ENCODE measurements at regions not wholly inside any gene's neighbourhood (a gene's known extent, or its start where the extent isn't known, plus 50 kb on each side); places are given as distances from the start of the nearest gene placed in this dataset.

- Histone ChIP-seq H3K36me3 (ENCODE audit: control insufficient read depth in 1 of 2, insufficient read depth in 2 of 2, low read length in 2 of 2) (no peaks in the 10 kb centered on the region), H3K27me3 (ENCODE audit: low read depth, low read length) (no peaks in the 10 kb centered on the region), H3K4me3 (ENCODE audit: low read depth in 1 of 2, low read length in 2 of 2) (no peak overlapping the region), H3K4me1 (ENCODE audit: control insufficient read depth in 1 of 2, insufficient read depth in 2 of 2, low read length in 2 of 2) (peaks cover 15 to 34% of the 10 kb centered on the region in 2 donors), H3K9me3 (ENCODE audit: control insufficient read depth in 1 of 2, low read length in 2 of 2) (no peaks in the 10 kb centered on the region), H3K27ac (ENCODE audit: low read length) (no peak overlapping the region)
Measured at GRCh38 chr15:62941699-62942098, 100.8 kb upstream of the TPM1 start.

- H3K27me3 ChIP-seq (ENCODE audit: low read depth, low read length) = no peaks in the 10 kb centered on the region
- peaks cover 15 to 34% of the 10 kb centered on the region in 2 donors for H3K4me1 ChIP-seq (ENCODE audit: control insufficient read depth in 1 of 2, insufficient read depth in 2 of 2, low read length in 2 of 2)
- no peak overlapping the region for H3K4me3 ChIP-seq (ENCODE audit: low read depth in 1 of 2, low read length in 2 of 2)
- H3K9me3 ChIP-seq (ENCODE audit: control insufficient read depth in 1 of 2, low read length in 2 of 2) = no peaks in the 10 kb centered on the region
- no peaks in the 10 kb centered on the region for H3K36me3 ChIP-seq (ENCODE audit: control insufficient read depth in 1 of 2, insufficient read depth in 2 of 2, low read length in 2 of 2)
- no peak overlapping the region for H3K27ac ChIP-seq (ENCODE audit: low read length)
Measured at GRCh38 chr15:62942428-62942827, 100.1 kb upstream of the TPM1 start.

DNA sequence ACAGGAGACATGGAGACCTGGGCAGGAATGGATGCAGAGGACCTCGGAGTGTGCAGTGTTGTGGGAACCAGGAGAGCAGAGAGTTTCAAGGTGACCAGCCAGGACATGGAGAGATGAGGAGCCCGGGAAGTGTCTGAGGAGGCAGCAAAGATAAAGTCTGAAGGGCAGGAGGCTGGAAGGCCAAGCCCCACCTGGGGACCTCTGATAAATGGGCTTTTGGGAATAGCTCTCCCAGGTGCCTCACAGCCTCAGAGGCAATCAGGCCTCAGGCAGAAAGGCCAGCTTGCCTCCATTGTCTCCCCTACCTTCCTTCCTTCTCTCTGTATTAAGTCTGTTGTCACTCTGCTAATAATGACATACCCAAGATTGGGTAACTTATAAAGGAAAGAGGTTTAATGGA is 97.5 kb upstream of the TPM1 start:
- H3K27ac ChIP-seq (ENCODE audit: low read length) = no peak overlapping the region
- H3K27me3 ChIP-seq (ENCODE audit: low read depth, low read length) = no peaks in the 10 kb centered on the region
- H3K9me3 ChIP-seq (ENCODE audit: control insufficient read depth in 1 of 2, low read length in 2 of 2) = no peaks in the 10 kb centered on the region
- H3K4me3 ChIP-seq (ENCODE audit: low read depth in 1 of 2, low read length in 2 of 2) = no peak overlapping the region
- peaks cover 13 to 27% of the 10 kb centered on the region in 2 donors for H3K4me1 ChIP-seq (ENCODE audit: control insufficient read depth in 1 of 2, insufficient read depth in 2 of 2, low read length in 2 of 2)
- H3K36me3 ChIP-seq (ENCODE audit: control insufficient read depth in 1 of 2, insufficient read depth in 2 of 2, low read length in 2 of 2) = no peaks in the 10 kb centered on the region

- Histone ChIP-seq H3K27ac (ENCODE audit: low read length) (no peak overlapping the region), H3K9me3 (ENCODE audit: control insufficient read depth in 1 of 2, low read length in 2 of 2) (no peaks in the 10 kb centered on the region), H3K4me1 (ENCODE audit: control insufficient read depth in 1 of 2, insufficient read depth in 2 of 2, low read length in 2 of 2) (peaks cover 8 to 21% of the 10 kb centered on the region in 2 donors), H3K27me3 (ENCODE audit: low read depth, low read length) (no peaks in the 10 kb centered on the region), H3K36me3 (ENCODE audit: control insufficient read depth in 1 of 2, insufficient read depth in 2 of 2, low read length in 2 of 2) (no peaks in the 10 kb centered on the region), H3K4me3 (ENCODE audit: low read depth in 1 of 2, low read length in 2 of 2) (no peak overlapping the region)
Measured at GRCh38 chr15:62945760-62946159, 96.8 kb upstream of the TPM1 start.

- no peaks in the 10 kb centered on the region for H3K36me3 ChIP-seq (ENCODE audit: control insufficient read depth in 1 of 2, insufficient read depth in 2 of 2, low read length in 2 of 2)
- H3K9me3 ChIP-seq (ENCODE audit: control insufficient read depth in 1 of 2, low read length in 2 of 2) = no peaks in the 10 kb centered on the region
- no peak overlapping the region for H3K4me3 ChIP-seq (ENCODE audit: low read depth in 1 of 2, low read length in 2 of 2)
- no peaks in the 10 kb centered on the region for H3K27me3 ChIP-seq (ENCODE audit: low read depth, low read length)
- H3K27ac ChIP-seq (ENCODE audit: low read length) = no peak overlapping the region
- peaks cover 0 to 9% of the 10 kb centered on the region in 2 donors for H3K4me1 ChIP-seq (ENCODE audit: control insufficient read depth in 1 of 2, insufficient read depth in 2 of 2, low read length in 2 of 2)
Measured at GRCh38 chr15:62946940-62947339, 95.6 kb upstream of the TPM1 start.

DNA sequence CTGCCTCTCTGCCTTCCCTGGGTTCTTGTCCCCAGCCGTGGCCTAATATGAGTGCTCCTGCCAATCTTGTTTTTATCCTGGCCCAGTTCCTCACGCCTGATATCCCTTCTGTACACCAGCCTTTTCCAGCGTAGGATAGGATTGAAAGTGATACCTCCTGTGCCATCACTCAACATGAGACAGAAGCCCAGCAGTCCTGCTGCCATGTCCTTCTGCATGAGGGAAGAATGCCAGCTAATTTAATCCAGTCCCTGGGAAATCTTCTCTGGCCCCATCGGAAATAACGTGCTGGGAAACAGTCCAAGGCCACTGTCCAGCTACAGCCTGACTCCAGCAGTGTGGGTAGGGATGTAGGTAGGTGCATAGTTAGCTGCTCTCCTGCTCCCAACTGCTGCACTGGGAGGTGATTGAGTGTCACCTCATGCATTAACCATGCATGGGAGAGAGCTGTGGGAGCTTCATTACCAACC is 92.0 kb upstream of the TPM1 start:
- Histone ChIP-seq H3K4me1 (ENCODE audit: control insufficient read depth in 1 of 2, insufficient read depth in 2 of 2, low read length in 2 of 2) (no peaks in the 10 kb centered on the region), H3K4me3 (ENCODE audit: low read depth in 1 of 2, low read length in 2 of 2) (no peak overlapping the region), H3K27ac (ENCODE audit: low read length) (no peak overlapping the region), H3K36me3 (ENCODE audit: control insufficient read depth in 1 of 2, insufficient read depth in 2 of 2, low read length in 2 of 2) (no peaks in the 10 kb centered on the region), H3K9me3 (ENCODE audit: control insufficient read depth in 1 of 2, low read length in 2 of 2) (no peaks in the 10 kb centered on the region), H3K27me3 (ENCODE audit: low read depth, low read length) (peaks cover 3% of the 10 kb centered on the region)

DNA sequence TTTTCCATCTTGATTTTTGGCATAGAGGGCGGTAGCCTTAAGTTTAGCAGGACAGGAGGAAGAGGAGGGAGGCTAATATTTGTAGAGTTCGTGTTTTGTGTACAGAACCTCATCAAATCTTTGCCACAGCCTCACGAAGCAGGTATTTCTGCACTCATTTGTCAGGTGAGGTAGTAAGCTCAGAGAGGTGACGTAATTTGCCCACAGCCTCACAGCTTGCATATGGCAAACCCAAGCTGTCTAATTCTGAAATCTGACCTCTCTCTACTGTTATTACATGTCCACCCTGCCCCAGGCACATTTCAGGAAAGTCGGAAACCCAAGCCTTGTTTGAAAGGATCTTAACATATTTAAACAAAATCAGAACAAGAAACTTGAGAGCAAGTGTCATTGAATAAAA is 91.1 kb upstream of the TPM1 start:
- Histone ChIP-seq H3K27ac (ENCODE audit: low read length) (no peak overlapping the region), H3K9me3 (ENCODE audit: control insufficient read depth in 1 of 2, low read length in 2 of 2) (no peaks in the 10 kb centered on the region), H3K27me3 (ENCODE audit: low read depth, low read length) (peaks cover 3% of the 10 kb centered on the region), H3K36me3 (ENCODE audit: control insufficient read depth in 1 of 2, insufficient read depth in 2 of 2, low read length in 2 of 2) (no peaks in the 10 kb centered on the region), H3K4me3 (ENCODE audit: low read depth in 1 of 2, low read length in 2 of 2) (no peak overlapping the region), H3K4me1 (ENCODE audit: control insufficient read depth in 1 of 2, insufficient read depth in 2 of 2, low read length in 2 of 2) (no peaks in the 10 kb centered on the region)

DNA sequence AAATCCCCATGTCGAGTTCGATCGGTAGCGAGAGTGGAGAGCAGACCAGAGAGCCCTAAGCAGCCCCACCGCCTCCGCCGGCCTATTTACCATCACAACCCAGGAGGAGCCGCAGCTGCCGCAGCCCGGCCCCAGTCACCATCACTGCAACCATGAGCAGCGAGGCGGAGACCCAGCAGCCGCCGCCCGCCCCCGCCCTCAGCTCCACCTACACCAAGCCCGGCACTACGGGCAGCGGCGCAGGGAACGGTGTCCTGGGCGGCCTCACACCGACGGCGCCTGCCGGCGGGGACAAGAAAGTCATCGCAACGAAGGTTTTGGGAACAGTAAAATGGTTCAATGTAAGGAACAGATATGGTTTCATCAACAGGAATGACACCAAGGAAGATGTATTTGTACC is 89.5 kb upstream of the TPM1 start:
- no peaks in the 10 kb centered on the region for H3K9me3 ChIP-seq (ENCODE audit: control insufficient read depth in 1 of 2, low read length in 2 of 2)
- H3K4me3 ChIP-seq (ENCODE audit: low read depth in 1 of 2, low read length in 2 of 2) = no peak overlapping the region
- H3K27me3 ChIP-seq (ENCODE audit: low read depth, low read length) = peaks cover 3% of the 10 kb centered on the region
- H3K27ac ChIP-seq (ENCODE audit: low read length) = no peak overlapping the region
- H3K36me3 ChIP-seq (ENCODE audit: control insufficient read depth in 1 of 2, insufficient read depth in 2 of 2, low read length in 2 of 2) = no peaks in the 10 kb centered on the region
- peaks cover 0 to under 1% of the 10 kb centered on the region in 2 donors for H3K4me1 ChIP-seq (ENCODE audit: control insufficient read depth in 1 of 2, insufficient read depth in 2 of 2, low read length in 2 of 2)

DNA sequence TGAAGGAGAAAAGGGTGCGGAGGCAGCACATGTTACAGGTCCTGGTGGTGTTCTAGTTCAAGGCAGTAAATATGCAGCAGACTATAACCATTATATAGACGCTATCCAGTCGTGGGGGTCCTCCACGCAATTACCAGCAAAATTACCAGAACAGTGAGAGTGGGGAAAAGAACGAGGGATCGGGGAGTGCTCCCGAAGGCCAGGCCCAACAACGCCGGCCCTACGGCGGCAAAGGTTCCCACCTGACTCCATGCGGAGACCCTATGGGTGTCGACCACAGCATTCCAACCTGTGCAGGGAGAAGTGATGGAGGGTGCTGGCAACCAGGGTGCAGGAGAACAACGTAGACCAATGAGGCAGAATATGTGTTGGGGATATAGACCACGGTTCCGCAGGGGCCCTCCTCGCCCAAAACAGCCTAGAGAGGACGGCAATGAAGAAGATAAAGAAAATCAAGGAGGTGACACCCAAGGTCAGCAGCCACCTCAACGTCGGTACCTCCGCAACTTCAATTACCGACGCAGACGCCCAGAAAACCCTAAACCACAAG is 89.0 kb upstream of the TPM1 start:
- Histone ChIP-seq H3K27ac (ENCODE audit: low read length) (no peak overlapping the region), H3K4me3 (ENCODE audit: low read depth in 1 of 2, low read length in 2 of 2) (no peak overlapping the region), H3K27me3 (ENCODE audit: low read depth, low read length) (peaks cover 3% of the 10 kb centered on the region), H3K9me3 (ENCODE audit: control insufficient read depth in 1 of 2, low read length in 2 of 2) (no peaks in the 10 kb centered on the region), H3K36me3 (ENCODE audit: control insufficient read depth in 1 of 2, insufficient read depth in 2 of 2, low read length in 2 of 2) (no peaks in the 10 kb centered on the region), H3K4me1 (ENCODE audit: control insufficient read depth in 1 of 2, insufficient read depth in 2 of 2, low read length in 2 of 2) (peaks cover 0 to 6% of the 10 kb centered on the region in 2 donors)

GRCh38 chr15:62957130-62957529 is 85.4 kb upstream of the TPM1 start:
- Histone ChIP-seq H3K27me3 (ENCODE audit: low read depth, low read length) (peaks cover 3% of the 10 kb centered on the region), H3K9me3 (ENCODE audit: control insufficient read depth in 1 of 2, low read length in 2 of 2) (no peaks in the 10 kb centered on the region), H3K36me3 (ENCODE audit: control insufficient read depth in 1 of 2, insufficient read depth in 2 of 2, low read length in 2 of 2) (no peaks in the 10 kb centered on the region), H3K27ac (ENCODE audit: low read length) (no peak overlapping the region), H3K4me1 (ENCODE audit: control insufficient read depth in 1 of 2, insufficient read depth in 2 of 2, low read length in 2 of 2) (peaks cover 0 to 12% of the 10 kb centered on the region in 2 donors), H3K4me3 (ENCODE audit: low read depth in 1 of 2, low read length in 2 of 2) (no peak overlapping the region)

- Histone ChIP-seq H3K4me3 (ENCODE audit: low read depth in 1 of 2, low read length in 2 of 2) (no peak overlapping the region), H3K9me3 (ENCODE audit: control insufficient read depth in 1 of 2, low read length in 2 of 2) (no peaks in the 10 kb centered on the region), H3K4me1 (ENCODE audit: control insufficient read depth in 1 of 2, insufficient read depth in 2 of 2, low read length in 2 of 2) (peaks cover 0 to 12% of the 10 kb centered on the region in 2 donors), H3K27ac (ENCODE audit: low read length) (no peak overlapping the region), H3K27me3 (ENCODE audit: low read depth, low read length) (no peaks in the 10 kb centered on the region), H3K36me3 (ENCODE audit: control insufficient read depth in 1 of 2, insufficient read depth in 2 of 2, low read length in 2 of 2) (no peaks in the 10 kb centered on the region)
Measured at GRCh38 chr15:62958528-62959363, 83.8 kb upstream of the TPM1 start.

Data from muscle layer of duodenum (tissue), 2 donors.